ENCODE measurements at regions not wholly inside any gene's neighbourhood (a gene's known extent, or its start where the extent isn't known, plus 50 kb on each side); places are given as distances from the start of the nearest gene placed in this dataset.

- no peak for DNase-seq
Observed at GRCh38 chr5:174376726-174377373, 331.3 kb downstream of the NSG2 start.

DNA sequence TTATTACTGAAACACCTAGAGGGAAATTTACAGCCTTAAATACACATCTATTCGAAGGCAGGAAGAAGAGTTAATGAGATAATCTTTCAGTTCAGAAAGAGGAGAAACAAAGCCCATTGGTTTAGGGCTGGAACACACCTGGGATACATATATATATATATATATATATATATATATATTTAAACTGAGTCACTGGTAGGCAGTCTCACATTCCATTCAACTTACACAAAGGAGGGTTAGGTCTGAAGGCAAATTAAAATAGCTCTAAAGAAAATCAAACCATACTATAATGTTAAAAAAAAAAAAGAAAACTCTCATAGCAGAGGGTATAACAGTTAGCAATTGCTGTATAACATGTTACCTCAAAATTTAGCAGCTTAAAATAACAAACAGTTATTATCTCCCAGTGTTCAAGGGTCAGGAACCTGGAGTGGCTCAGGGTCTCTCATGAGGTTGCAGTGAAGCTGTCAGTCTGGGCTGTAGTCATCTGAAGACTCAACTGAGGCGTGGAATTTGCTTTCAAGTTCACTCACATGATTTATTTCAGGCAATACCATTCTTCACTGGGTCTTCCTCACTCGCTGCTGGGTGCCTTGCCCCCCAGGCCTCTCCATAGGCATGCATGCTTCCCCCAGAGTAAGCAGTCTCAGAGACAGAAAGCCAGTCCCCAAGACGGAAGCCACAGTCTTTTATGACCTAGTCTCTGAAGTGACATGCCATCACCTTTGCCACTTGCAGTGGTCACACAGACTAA lies 332.8 kb downstream of the NSG2 start:
- no peak for DNase-seq

GRCh38 chr5:174380311-174380710 lies 334.8 kb downstream of the NSG2 start:
- no peak for DNase-seq

DNA sequence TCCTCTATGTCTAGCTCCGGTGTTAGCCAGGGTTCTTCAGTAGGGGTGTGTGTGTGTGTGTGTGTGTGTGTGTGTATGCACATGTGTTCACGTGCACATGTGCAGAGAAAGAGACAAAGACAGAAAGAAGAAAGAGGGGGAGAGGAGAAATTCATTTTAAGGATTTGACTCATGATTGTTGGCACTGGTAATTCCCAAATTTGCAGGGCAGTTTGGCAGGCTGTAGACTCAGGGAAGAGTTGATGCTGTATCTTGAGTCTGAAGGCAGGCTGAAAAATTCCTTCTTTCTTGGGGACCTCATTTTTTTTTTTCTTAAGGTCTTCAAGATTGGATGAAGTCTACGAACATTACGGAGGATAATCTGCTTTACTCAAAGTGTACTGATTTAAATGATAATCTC lies 335.7 kb downstream of the NSG2 start:
- no peak for DNase-seq

DNA sequence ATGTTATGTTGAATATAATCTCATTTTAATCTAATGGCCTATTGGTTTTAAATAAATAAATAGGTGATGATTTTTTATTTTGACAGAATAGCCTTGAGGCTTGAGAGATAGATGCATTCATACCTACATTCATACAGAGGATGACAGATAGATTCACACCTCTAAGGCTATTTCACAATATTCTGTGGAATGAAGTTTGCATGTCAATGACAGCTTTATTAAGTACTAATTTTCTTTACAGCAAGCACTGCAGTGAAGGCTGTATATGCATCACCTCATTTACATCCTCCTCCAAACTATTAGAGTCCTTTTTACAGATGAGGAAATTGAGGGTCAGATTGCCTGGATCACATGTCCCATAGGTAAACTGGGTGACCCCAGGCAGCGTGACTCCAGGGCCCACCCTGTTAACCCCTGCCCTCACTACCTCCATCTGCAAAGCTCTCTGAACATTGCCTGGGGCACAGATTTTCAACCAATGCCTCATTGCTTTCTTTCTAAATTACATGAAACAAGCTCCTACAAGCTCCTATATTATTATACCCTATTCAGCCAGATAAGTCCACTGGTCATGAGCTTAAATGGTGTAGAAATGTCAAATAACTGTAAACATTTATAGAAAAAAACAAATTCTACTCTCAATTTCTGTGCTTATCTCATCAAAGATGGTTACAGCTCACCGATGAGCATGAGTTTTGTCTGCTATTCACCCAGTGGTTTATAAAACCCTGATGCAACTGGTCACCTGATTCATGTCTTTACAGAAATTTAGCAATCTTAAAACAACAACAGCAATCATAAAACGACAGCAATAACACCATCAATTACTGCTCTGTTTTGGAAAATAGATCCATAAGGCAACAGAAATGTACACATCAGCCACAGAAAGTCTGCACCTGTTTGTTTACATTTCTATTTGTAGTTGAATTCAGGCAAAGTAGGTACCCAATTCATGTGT lies 338.0 kb downstream of the NSG2 start:
- no peak for DNase-seq

DNA sequence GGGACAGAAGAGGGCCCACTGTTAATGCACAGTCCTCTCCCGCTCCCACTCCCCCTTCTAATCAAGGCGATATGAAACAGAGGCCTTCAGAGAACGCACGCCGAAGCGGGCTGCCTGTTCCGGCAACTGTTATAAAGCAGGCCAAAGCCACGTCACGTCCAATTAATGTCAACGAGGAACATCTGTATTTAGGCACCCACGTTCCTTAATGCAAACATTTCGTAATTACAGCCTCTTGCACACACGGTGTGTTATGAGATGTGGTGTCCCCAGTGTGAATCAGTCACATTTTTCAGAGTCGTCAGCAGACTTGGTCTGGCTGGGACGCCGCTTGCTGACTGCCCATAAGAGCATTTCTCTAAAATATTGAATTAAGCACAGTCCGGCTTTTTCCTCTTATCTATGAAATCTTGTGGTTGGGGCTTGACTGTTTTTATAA lies 339.0 kb downstream of the NSG2 start:
- DNase-seq: no peak

DNA sequence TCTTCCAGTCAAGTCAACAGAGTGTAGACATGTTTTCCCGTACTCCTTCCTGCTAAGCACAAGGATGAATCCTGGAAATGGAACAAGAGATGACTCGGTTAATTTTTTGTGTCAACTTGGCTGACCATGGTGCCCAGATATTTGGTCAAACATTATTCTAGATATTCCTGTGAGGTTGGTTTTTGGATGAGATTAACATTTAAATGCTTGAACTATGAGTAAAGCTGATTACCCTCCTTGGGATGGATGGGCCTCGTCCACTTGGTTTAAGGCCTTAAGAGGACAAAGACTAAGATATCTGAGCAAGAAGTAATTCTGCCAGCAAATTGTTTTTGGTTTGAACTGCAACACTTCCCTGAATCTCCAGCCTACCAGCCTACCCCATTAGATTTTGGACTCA lies 338.1 kb upstream of the MSX2 start:
- no peak for DNase-seq

DNA sequence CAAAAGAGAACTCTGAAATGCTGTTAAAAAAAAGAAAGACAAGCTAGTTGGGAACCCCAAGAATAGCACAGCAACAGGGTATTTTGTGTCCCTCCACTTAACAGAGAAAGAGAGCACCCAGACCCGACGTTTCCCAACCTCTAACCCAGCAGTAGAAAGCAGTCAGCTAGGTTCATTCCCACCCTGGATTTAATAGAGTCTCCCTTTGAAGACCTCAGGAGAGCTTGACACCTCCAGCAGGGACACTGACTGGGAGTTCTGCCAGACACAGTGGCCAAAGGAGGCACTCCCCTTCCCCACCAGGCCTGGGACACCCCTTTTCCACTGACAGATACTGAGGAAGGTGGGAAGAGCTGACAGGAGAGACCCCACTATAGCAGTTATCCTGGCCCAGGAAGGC lies 337.5 kb upstream of the MSX2 start:
- no peak for DNase-seq

GRCh38 chr5:174387448-174387847 lies 336.9 kb upstream of the MSX2 start:
- no peak for DNase-seq

DNA sequence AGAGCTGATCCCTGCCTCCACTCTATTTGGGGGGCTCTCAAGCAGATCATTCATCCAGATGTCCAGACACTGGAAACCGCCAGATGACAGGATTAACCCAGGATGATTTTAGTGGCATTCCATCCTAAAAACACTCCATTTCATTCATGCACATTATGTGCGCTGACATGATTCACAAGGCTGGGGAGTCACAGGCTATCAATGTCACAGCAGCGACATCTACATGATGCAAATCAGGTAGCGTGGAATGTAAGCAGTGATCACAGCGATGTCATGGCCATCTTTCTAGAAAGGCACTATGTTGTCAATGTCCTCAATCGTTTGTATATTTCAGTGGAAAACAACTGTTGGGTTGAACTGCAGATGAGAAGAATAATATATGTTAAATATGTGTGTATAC lies 331.5 kb upstream of the MSX2 start:
- DNase-seq: no peak

DNA sequence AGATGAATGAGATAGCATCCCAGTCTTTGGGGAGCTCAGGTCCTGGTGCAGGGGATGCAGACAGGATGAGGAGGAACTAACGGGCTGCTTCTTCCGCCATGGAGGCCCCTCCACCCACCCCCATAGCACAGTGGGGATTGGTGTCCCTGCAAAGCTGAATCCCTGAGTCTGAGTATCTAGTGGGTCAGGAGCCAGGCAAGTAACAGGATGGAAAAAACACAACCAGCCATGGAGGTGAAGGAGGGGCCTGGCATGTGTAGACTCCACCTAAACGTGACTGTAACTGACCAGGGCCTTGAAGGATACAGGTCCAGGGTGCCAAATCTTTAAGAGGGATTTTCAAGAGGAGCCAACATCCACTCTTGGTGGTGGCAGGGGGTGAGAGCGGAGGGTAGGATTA lies 327.8 kb upstream of the MSX2 start:
- DNase-seq: no peak

DNA sequence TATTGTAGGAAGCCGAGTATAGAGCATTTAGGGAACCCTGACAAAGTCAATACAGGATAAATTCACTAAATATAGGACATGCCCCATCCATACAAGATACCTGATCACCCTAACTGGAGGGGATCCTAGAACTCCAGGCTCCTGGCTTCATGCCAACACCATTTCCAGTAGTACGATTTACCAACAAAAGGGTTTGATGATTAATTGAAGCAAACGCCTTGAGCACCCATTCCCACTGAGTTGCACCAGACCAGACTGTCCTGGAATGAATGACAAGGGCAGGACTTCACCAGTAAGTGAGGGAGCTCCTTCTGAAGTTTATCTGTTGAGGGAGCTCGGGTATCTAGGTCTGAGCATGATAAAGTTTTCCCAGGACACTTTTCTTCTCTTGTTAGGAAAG lies 327.2 kb upstream of the MSX2 start:
- no peak for DNase-seq

DNA sequence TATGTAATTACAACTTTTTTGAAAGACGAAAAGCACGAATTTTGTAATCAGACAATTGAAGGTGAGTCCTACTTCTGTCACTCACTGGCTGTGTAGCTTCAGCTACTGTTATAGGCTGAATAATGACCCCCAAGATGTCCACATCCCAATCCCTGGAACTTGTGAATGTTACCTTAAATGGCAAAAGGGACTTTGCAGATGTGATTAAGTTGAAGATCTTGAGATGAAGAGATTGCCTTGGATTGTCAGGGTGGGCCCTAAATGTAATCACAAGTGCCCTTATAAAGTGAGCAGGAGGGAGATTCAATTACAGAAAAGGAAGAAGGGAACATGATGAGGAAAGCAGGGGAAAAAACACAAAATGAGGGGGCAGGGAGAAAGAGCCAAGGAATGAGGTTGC lies 326.2 kb upstream of the MSX2 start:
- DNase-seq: no peak

- no peak for DNase-seq
Observed at GRCh38 chr5:174399411-174399810, 325.0 kb upstream of the MSX2 start.

DNA sequence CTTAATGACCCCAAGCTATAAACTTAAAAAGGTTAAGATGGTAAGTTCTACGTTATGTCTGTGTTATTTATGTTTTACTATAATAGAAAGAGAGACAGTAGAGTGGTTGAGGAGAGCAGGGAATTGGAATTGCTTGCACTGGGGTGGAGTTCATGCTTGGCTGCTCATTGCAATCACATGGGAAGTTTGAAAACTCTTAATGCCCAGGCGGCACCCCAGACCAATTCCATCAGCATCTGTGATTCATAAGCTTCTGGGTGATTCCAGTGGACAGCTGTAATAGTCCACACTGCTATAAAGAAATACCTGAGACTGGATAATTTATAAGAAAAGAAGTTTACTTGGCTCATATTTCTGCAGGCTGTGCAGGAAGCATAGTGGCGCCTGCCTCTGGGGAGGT lies 323.9 kb upstream of the MSX2 start:
- DNase-seq: no peak

DNA sequence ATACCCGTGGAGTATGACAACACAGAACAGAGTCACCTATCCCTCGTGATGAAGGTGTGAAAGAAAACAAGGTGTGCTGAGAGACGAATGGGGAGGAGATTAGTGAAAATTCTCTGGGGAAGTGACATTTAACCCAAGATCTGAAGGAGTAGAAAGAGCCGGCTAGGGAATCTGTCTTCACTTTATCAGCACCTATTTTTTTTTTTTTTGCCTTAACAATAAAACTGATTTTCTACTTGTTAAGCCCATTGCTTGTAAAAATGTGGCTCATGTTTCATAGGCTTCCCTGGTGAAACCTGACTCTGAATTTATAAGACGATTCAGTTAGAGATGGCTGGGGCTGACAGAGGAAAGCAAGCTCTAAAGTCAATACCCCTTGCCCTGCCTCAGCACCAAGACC lies 322.6 kb upstream of the MSX2 start:
- DNase-seq: no peak

DNA sequence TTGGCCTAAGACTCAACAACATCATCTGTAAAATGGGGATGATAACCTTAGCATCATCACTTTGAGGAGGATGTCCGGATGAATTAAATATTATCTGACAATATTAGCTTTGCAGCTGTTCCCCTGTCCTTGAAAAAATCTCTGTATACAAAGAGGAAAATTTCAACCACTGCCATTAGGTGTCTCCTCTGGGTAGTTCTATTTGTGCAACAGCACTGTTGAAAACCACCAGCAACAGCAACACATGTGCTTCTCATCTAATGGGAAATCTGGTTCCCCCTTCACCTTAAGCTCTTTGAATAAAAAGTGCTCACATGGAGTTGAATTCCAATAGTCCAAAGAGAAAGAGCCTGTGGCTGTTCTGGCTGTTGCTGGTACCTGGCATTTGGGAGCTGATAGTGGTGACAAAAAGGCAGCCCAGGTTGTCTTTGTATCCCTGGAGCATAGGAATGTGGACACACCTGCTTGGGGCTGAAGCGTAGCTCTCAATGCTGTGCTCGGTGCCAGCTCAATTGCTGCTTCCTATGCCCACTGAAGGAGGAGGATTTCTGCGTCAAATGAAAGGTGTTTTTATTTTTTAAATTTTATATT lies 322.1 kb upstream of the MSX2 start:
- DNase-seq: no peak

GRCh38 chr5:174404848-174405247 lies 319.5 kb upstream of the MSX2 start:
- no peak for DNase-seq

DNA sequence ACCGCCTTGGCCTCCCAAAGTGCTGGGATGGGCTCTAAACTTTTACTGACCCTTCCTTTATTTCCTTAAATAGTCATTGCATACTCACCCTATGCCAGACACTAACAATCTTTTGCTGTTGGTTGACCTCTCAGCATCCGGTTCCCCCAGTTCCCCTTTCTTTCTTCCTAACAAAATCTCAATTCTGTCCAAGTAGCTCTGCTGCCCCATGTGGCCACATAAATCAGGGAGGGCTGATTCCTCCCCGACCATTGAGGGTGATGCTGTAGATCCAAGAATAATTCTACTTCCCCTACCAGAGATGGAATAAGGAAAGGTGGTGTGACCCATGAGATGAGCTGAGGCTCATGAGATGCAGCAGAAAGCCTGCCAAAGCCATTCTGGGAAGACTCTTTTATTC lies 315.3 kb upstream of the MSX2 start:
- no peak for DNase-seq

DNA sequence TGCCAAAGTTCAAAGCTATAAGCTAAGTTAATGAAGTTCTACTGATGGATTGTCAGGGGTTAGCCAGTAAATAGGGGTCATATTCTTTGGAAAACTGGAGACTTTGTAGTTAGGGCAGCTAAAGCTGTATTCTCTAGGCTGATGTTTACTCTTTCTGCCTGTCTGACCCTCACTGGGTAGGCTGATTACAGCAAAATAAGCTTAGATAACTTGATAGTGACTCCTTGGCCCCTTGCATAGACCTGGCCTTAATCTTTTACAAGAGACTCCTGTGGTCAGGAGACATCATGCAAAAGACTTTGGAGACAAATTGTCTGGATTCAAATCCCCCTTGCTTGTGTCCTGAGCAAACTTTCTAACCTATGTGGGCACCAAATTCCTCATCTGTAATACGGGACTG lies 314.4 kb upstream of the MSX2 start:
- no peak for DNase-seq

DNA sequence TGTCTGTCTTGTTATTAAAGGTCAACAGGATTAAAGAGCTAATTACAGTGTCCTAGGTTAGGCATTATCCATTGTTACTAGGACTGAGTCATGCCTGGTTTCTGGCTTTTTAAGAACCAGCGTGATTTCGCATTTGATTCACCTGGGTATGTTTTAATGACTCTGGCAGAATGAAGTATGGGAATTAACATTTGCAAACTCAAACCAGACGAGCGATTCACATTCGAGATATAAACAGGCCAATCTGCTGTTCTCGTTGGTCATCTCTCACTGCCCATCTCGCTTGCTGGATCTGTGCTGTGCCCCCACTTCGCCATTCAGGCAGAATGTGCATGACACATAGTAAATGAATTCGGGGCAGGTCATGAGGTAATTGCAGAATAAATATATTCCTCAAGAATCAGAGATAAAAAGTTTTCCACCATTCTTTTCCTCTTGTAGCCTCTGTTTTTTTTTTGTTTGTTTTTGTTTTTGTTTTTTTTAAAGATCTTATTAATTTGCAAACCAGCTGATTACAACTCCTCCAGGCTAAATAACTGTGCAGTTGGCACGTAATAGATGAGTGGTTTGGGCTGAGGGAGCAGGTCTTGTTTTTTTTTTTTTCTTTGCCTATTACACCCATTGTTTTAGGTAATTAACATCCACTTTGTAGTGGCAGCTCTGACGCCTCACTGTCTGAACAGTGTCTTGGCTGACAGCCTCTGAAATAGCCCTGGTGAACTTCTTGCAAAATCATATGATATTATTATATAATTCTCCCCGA lies 313.5 kb upstream of the MSX2 start:
- DNase-seq: no peak

DNA sequence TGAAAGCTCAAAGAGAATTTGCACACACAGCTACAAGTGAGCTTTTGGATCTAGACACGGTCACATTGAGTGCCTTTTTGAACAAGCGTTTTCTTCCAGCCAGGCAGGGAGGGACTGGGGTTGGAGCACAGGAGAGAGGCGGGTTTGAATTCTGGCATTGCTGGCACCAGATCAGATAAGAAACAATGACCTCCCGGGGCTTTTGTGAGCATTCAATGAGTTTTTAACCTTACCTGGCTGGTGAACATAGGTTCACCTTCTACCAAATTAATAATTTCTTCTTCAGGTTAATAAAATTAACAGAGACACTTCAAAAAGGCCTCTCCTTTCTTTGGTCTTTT lies 312.9 kb upstream of the MSX2 start:
- no peak for DNase-seq

Data from left kidney (tissue), 1 donor.